ENCODE measurements at regions not wholly inside any gene's neighbourhood (a gene's known extent, or its start where the extent isn't known, plus 50 kb on each side); places are given as distances from the start of the nearest gene placed in this dataset.
"Not testable (repeated sequence)": the region's sequence is repeated elsewhere in the genome, so short reads cannot be mapped to it uniquely, and the experiment has no call there.

GRCh38 chr10:23777153-23777552 is 338.3 kb downstream of the OTUD1 start:
- no peak for DNase-seq

GRCh38 chr10:23779301-23779700 is 340.4 kb downstream of the OTUD1 start:
- DNase-seq, result no peak

GRCh38 chr10:23780331-23780730 is 341.5 kb downstream of the OTUD1 start:
- DNase-seq, result no peak

GRCh38 chr10:23786594-23786993 is 347.7 kb downstream of the OTUD1 start:
- DNase-seq, result no peak

- DNase-seq, result no peak
Measured at GRCh38 chr10:23793577-23793976, 354.7 kb downstream of the OTUD1 start.

- not testable (repeated sequence) for DNase-seq
Measured at GRCh38 chr10:23797452-23797851, 358.6 kb downstream of the OTUD1 start.

GRCh38 chr10:23804125-23804524 is 365.2 kb downstream of the OTUD1 start:
- no peak for DNase-seq

- no peak for DNase-seq
Measured at GRCh38 chr10:23813687-23814086, 374.8 kb downstream of the OTUD1 start.

- DNase-seq, result no peak
Measured at GRCh38 chr10:23818484-23818883, 379.6 kb downstream of the OTUD1 start.

- no peak for DNase-seq
Measured at GRCh38 chr10:23820792-23821191, 381.9 kb downstream of the OTUD1 start.

- no peak for DNase-seq
Measured at GRCh38 chr10:23824822-23825221, 384.1 kb upstream of the KIAA1217 start.

- DNase-seq, result no peak
Measured at GRCh38 chr10:23826421-23826820, 382.5 kb upstream of the KIAA1217 start.

- DNase-seq, result no peak
Measured at GRCh38 chr10:23829556-23829955, 379.4 kb upstream of the KIAA1217 start.

GRCh38 chr10:23834091-23834490 is 374.8 kb upstream of the KIAA1217 start:
- DNase-seq, result no peak

- no peak for DNase-seq
Measured at GRCh38 chr10:23850631-23851030, 358.3 kb upstream of the KIAA1217 start.

GRCh38 chr10:23859598-23859997 is 349.3 kb upstream of the KIAA1217 start:
- no peak for DNase-seq

- DNase-seq, result no peak
Measured at GRCh38 chr10:23864631-23865147, 344.2 kb upstream of the KIAA1217 start.

- not testable (repeated sequence) for DNase-seq
Measured at GRCh38 chr10:23866985-23867384, 342.0 kb upstream of the KIAA1217 start.

- DNase-seq, result no peak
Measured at GRCh38 chr10:23868121-23868520, 340.8 kb upstream of the KIAA1217 start.

GRCh38 chr10:23869548-23869947 is 339.4 kb upstream of the KIAA1217 start:
- no peak for DNase-seq

- DNase-seq, result no peak
Measured at GRCh38 chr10:23869996-23870395, 338.9 kb upstream of the KIAA1217 start.

- no peak for DNase-seq
Measured at GRCh38 chr10:23870651-23871610, 338.0 kb upstream of the KIAA1217 start.

- DNase-seq, result no peak
Measured at GRCh38 chr10:23872290-23872689, 336.6 kb upstream of the KIAA1217 start.

- no peak for DNase-seq
Measured at GRCh38 chr10:23877791-23878320, 331.1 kb upstream of the KIAA1217 start.
